Activated T-cell treated with anti-CD3 and anti-CD28 coated beads, Interleukin-2, amount 50 U/mL, for 72 hours (primary cell): ENCODE measurements at regions not wholly inside any gene's neighbourhood (a gene's known extent, or its start where the extent isn't known, plus 50 kb on each side); places are given as distances from the start of the nearest gene placed in this dataset.
"Not testable (repeated sequence)": the region's sequence is repeated elsewhere in the genome, so short reads cannot be mapped to it uniquely, and the experiment has no call there.

Experiments
- ATAC-seq, 2 donors: fragments of 150-1000 bp; cut with Tn5 transposase; replicated peaks in 1 of 2; 2 replicates each; pipeline ENCODE4 v1.10.0; 2021; ENCODE audit warnings: moderate library complexity in 2 of 2, mild to moderate bottlenecking in 1 of 2
- DNase-seq, 2 donors: peaks; one replicate each; pipeline ENCODE4 v3.0.0; 2021 to 2022; ENCODE audit warnings: mixed read lengths in 1 of 2
- H3K27ac Mint-ChIP-seq: one replicate; pipeline ENCODE4 v1.8.0; 2022; ENCODE audit warnings: mild to moderate bottlenecking, moderate library complexity, mixed read lengths
- H3K27me3 Mint-ChIP-seq: one replicate; pipeline ENCODE4 v1.8.0; 2022; ENCODE audit warnings: low read depth, mixed read lengths
- H3K36me3 Mint-ChIP-seq, 2 donors: one replicate each; pipeline ENCODE4 v1.8.0; 2022; ENCODE audit warnings: mixed read lengths in 2 of 2, mild to moderate bottlenecking in 1 of 2; ENCODE audit not compliant: insufficient read depth in 2 of 2
- H3K4me1 Mint-ChIP-seq: one replicate; pipeline ENCODE4 v1.8.0; 2022; ENCODE audit warnings: low read depth, mixed read lengths
- H3K4me3 Mint-ChIP-seq, 2 donors: one replicate each; pipeline ENCODE4 v1.8.0; 2022; ENCODE audit warnings: mild to moderate bottlenecking in 2 of 2, mixed read lengths in 2 of 2, moderate library complexity in 2 of 2
- H3K9me3 Mint-ChIP-seq, 2 donors: one replicate each; pipeline ENCODE4 v1.8.0; 2022; ENCODE audit warnings: mixed read lengths in 2 of 2

DNA sequence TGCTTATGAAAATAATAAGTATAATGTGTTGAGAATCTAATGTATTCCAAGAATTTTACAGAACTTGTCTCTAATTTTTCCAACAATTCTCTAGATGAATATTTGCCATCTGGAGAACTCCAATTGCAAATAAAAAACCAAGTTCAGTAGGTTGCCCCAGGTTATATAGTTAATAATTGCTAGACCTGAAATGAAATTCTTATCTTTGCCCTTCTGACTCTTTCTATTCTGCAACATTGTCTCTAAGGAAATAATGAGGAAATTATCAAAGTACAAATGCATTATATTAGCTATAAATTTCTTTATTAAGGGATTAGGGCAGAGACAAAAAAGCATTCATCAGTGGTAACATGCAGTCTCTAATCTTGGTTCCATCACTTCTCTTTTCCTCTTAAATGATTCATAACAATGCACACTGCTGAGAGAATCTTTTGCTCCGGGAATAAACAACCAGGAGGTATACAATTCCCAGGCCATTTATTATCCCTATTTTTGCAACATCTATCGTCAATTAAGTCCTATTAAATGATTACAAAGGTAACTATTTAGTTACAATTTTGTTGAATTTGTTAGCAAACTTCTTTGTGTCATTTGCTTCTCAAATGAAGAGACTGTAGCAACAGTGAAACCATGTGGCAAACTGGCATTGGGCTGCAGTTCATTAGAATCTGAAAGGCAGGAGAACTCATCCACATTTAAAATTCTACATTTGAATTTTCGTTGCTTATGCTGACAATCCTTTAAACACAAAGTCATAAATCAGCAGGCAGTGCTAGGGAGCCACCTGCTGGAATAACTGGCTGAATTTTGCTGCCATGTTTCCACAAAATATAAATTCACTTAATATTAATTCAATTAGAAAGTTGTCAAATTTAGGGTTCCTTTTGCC, 349.6 kb downstream of the KIF2B start:
- Mint-ChIP-seq H3K27me3 (no peaks in the 10 kb centered on the region), H3K27ac (no peak overlapping the region), H3K36me3 (no peaks in the 10 kb centered on the region), H3K9me3 (peaks cover 3 to 5% of the 10 kb centered on the region in 2 donors), H3K4me1 (no peaks in the 10 kb centered on the region), H3K4me3 (no peak overlapping the region)
- no peak for ATAC-seq
- DNase-seq = no peak

DNA sequence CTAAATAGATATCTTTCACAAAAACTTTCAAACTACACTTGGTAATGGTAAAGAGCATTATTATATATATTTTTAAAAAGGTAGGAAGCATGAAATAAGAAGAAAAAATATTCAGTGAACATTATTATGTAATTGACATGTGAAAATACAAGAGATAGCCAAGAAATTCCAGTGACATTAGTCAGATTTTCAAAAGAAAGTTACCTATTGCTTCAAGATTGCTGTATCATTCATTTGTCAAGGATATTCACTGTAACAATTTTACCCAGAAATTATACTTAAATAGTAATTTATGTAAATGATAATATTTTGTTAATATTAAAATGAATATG, 350.2 kb downstream of the KIF2B start:
- no peaks in the 10 kb centered on the region for H3K27me3 Mint-ChIP-seq
- no peaks in the 10 kb centered on the region for H3K36me3 Mint-ChIP-seq
- H3K27ac Mint-ChIP-seq = no peak overlapping the region
- ATAC-seq = no peak
- H3K4me1 Mint-ChIP-seq = no peaks in the 10 kb centered on the region
- H3K9me3 Mint-ChIP-seq = peaks cover 4 to 5% of the 10 kb centered on the region in 2 donors
- DNase-seq = no peak
- H3K4me3 Mint-ChIP-seq = no peak overlapping the region

DNA sequence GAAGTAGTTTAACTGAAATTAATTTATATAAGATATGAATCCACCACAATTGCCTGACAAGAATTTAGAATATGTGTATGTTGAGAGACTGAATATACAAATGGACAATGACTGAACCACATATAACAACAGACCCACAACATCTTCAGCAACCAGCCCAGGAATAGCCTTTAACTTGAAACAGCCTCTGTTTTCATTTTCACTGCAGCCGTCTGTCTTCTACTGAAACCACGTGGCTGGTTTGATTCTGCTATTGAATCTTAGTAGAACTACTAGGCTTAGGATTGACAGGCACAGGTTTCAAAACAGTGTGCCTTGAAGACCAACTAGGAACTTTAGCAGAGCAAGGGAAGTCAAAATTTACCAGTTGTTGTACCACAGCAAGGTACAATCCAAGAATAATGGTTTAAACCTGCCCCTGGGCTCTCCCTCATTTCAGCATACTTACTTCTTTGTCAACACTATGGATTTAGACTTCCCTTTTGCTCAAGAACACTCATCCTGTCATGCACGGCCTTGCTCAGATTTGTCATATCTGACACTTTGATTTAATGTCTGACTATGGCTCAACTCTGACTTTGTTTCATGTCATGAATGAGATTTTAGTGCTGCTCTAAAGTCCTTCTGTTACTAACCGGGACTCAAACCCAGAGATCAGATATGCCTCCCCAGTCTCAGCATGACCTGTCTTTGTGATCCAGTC, 355.0 kb downstream of the KIF2B start:
- DNase-seq (no peak), ATAC-seq (no peak)
- Mint-ChIP-seq H3K36me3 (peaks cover 0 to 3% of the 10 kb centered on the region in 2 donors), H3K4me1 (no peaks in the 10 kb centered on the region), H3K27me3 (no peaks in the 10 kb centered on the region), H3K9me3 (peaks cover 8 to 14% of the 10 kb centered on the region in 2 donors), H3K27ac (no peak overlapping the region), H3K4me3 (no peak overlapping the region)

DNA sequence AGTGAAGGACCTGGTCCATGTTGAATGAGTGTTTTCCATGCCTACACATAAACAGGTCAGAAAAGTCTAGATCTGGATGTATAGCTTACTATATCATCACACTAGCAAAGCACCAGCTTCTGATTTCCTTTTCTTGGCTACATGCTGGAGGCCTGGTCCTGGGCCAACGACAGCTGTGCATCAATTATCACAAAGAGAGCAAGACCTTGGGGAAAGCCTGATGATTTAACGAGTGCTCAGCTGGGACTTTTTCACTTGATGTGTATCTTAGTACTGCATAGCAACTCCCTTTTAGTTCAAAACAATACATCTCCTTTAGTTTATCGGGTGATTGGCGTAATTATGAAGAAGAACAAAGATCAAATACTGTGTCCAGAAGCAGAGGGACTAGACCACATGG, 358.2 kb downstream of the KIF2B start:
- Mint-ChIP-seq H3K27me3 (no peaks in the 10 kb centered on the region), H3K9me3 (peaks cover 6 to 20% of the 10 kb centered on the region in 2 donors), H3K4me3 (no peak overlapping the region), H3K4me1 (no peaks in the 10 kb centered on the region), H3K36me3 (peaks cover 0 to 3% of the 10 kb centered on the region in 2 donors), H3K27ac (no peak overlapping the region)
- ATAC-seq (no peak), DNase-seq (no peak)

DNA sequence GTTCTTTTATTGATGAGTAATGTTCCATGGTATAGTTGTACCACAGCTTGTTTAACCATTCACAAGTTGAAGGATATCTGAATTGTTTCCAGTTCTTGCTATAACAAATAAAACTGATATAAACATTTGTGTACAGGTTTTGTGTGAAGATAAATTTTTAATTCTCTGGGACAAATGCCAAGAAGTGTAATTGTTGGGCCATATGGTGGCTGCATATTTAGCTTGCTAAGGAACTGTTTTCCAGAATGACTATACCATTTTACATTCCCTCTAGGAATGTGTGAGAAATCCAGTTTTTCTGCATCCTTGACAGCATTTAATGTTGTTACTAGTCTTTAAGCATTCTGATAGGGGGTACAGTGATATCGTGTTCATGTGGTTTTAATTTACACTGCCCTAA, 368.5 kb downstream of the KIF2B start:
- H3K27ac Mint-ChIP-seq = no peak overlapping the region
- ATAC-seq (no peak), DNase-seq (no peak)
- no peak overlapping the region for H3K4me3 Mint-ChIP-seq
- H3K27me3 Mint-ChIP-seq = no peaks in the 10 kb centered on the region
- H3K4me1 Mint-ChIP-seq = no peaks in the 10 kb centered on the region
- H3K36me3 Mint-ChIP-seq = no peaks in the 10 kb centered on the region
- peaks cover 6 to 10% of the 10 kb centered on the region in 2 donors for H3K9me3 Mint-ChIP-seq

DNA sequence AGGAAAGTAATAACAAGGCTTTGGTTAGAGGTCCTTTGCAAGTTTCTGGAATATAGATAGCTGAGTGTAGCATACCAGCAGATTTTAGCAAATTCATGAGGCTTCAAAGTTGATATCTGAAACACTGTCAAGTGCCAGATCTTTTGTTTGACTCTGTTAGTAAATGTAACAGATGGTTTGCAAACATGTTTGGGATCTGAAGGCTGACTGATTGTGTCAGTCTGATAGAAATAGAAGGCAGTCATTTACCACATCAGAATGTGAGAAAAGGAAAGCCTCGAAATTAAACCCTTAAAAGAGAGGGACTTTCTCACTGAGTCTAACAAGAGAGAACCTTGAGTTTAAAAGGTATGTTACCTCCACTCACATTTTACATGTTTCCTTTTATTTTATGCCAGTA, 371.5 kb downstream of the KIF2B start:
- no peak overlapping the region for H3K4me3 Mint-ChIP-seq
- H3K9me3 Mint-ChIP-seq = peaks cover 7% of the 10 kb centered on the region in 2 donors
- H3K36me3 Mint-ChIP-seq = no peaks in the 10 kb centered on the region
- DNase-seq (no peak), ATAC-seq (no peak)
- no peaks in the 10 kb centered on the region for H3K27me3 Mint-ChIP-seq
- no peak overlapping the region for H3K27ac Mint-ChIP-seq
- no peaks in the 10 kb centered on the region for H3K4me1 Mint-ChIP-seq

DNA sequence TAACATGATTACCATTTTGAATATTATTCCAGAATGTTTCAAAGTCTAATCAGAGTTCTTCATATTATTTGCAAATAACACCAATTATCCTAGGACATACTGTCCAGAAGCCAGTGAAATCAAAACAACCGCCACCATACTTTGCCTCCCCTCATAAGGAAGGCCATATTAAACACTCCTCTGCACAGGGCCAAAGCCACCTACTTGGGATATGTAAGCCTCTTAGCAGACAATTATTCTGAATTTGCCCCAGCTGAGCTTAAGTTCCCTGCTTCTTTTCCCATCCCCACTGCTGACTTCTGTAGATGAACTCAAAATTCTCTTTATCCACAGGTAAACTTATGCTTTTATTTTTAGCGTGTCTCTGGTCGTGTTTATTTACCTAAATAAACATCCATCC, 374.0 kb downstream of the KIF2B start:
- Mint-ChIP-seq H3K4me1 (no peaks in the 10 kb centered on the region), H3K27me3 (no peaks in the 10 kb centered on the region), H3K36me3 (no peaks in the 10 kb centered on the region), H3K4me3 (no peak overlapping the region), H3K9me3 (peaks cover 5% of the 10 kb centered on the region in 2 donors), H3K27ac (no peak overlapping the region)
- ATAC-seq = no peak
- DNase-seq = no peak

DNA sequence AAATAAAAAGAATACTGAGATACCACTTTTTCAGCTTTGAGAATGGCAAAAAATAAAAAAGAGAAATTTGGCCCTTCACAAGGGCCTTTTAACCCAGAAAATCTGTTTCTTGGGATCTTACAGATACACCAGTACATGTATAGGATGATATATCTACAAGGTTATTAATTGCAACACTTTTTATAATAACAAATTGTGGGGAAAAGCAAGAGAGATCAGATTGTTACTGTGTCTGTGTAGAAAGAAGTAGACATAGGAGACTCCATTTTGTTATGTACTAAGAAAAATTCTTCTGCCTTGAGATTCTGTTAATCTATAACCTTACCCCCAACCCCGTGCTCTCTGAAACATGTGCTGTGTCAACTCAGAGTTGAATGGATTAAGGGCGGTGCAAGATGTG, 378.7 kb downstream of the KIF2B start:
- not testable (repeated sequence) for DNase-seq, ATAC-seq, H3K4me1 Mint-ChIP-seq, H3K9me3 Mint-ChIP-seq, H3K4me3 Mint-ChIP-seq, H3K27me3 Mint-ChIP-seq, H3K36me3 Mint-ChIP-seq, H3K27ac Mint-ChIP-seq

DNA sequence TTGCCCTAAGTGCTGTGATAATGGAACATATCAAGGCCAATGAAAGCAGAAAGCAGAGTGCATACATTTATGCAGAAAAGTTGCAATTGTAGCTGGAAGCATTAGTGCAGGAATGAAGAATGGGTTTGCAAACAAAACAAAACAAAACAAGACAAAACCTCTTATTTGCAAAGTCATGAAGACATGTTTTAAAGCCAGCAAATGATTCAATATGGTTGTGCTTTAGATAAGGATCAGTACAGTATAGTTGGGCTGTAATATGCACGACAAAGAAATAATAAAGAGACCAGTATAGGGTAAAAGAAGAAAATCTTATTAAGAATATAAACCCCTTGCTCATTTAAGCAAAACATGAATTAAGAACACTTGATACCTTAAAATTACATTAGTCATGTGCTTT, 398.1 kb downstream of the KIF2B start:
- no peak for DNase-seq

DNA sequence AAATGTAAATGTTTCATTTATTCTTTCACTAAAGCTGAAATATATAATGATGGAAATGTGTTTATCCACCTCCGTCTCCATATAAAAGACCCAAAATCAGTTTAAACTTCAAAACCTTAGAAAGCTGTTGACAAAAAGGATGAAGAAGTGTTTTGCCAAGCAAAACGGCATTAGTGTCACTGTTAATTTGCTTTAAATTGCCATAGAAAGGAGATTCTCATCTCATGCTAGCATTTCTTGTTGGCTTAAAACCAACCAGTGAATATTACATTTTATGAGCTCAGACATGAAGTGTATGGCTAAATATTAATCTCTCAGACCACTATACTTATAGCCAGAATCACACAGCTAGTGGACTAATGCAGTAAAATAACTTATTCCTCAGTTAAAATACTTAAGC, 398.8 kb downstream of the KIF2B start:
- H3K27me3 Mint-ChIP-seq = no peaks in the 10 kb centered on the region
- no peak overlapping the region for H3K4me3 Mint-ChIP-seq
- no peak overlapping the region for H3K27ac Mint-ChIP-seq
- no peak for DNase-seq
- H3K9me3 Mint-ChIP-seq = peaks cover 0 to 3% of the 10 kb centered on the region in 2 donors
- no peaks in the 10 kb centered on the region for H3K36me3 Mint-ChIP-seq
- no peaks in the 10 kb centered on the region for H3K4me1 Mint-ChIP-seq
- ATAC-seq = no peak

More for the DNA sequence above, 398.1 kb downstream of the KIF2B start:
- H3K4me1 Mint-ChIP-seq = no peaks in the 10 kb centered on the region
- H3K36me3 Mint-ChIP-seq = no peaks in the 10 kb centered on the region
- no peaks in the 10 kb centered on the region for H3K27me3 Mint-ChIP-seq
- peaks cover 0 to 3% of the 10 kb centered on the region in 2 donors for H3K9me3 Mint-ChIP-seq
- no peak overlapping the region for H3K27ac Mint-ChIP-seq
- ATAC-seq = no peak
- no peak overlapping the region for H3K4me3 Mint-ChIP-seq

DNA sequence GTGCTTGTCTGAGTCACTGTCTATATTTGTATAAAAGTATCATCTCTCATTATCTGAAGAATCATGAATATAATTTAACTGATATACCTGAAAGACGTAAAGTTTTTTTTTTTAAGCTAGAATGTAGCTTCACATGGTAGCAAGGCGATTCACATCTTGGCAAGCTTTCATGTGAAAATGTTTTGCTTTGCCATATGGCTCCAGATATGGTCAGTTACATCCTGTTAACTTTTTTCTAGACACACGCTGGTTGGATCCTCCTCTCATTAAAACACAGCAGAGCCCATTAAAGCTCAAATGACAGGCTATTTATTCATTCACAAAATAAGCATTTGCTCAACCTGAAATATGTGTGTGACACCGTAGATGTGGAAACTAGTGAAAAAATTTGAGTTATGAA, 412.8 kb downstream of the KIF2B start:
- DNase-seq (no peak), ATAC-seq (no peak)
- Mint-ChIP-seq H3K4me1 (no peaks in the 10 kb centered on the region), H3K36me3 (no peaks in the 10 kb centered on the region), H3K27me3 (no peaks in the 10 kb centered on the region), H3K4me3 (no peak overlapping the region), H3K27ac (no peak overlapping the region), H3K9me3 (peaks cover 2 to 5% of the 10 kb centered on the region in 2 donors)

DNA sequence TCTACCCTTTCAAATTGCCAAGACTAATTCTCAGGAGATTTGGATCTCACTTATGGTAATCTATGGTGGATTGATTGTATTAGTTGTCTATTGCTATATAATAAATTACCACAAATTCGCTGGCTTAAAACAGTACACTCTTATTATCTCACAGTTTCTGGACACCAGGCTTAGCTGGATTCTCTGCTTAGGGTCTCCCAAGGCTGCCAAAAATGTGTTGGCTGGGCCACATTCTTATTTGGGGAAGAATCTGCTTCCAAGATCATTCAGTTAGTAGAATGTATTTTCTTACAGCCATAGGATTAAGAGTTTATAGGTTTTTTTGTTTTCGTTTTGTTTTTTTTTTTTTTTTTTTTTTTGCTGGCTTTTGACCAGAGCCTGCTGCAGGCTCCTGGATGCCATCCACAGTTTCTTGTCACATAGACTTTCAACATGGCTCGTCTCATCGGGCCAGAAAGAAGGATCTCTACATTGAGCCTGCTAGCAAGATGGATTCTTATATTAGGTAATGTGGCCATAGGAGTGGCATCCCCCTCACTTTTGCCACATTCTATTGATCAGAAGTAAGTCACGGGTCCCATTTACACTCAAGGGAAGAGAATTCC, 415.3 kb downstream of the KIF2B start:
- DNase-seq = no peak
- Mint-ChIP-seq H3K27me3 (no peaks in the 10 kb centered on the region), H3K27ac (no peak overlapping the region), H3K9me3 (peaks cover 4 to 7% of the 10 kb centered on the region in 2 donors), H3K4me1 (no peaks in the 10 kb centered on the region), H3K4me3 (no peak overlapping the region), H3K36me3 (no peaks in the 10 kb centered on the region)
- ATAC-seq = no peak

DNA sequence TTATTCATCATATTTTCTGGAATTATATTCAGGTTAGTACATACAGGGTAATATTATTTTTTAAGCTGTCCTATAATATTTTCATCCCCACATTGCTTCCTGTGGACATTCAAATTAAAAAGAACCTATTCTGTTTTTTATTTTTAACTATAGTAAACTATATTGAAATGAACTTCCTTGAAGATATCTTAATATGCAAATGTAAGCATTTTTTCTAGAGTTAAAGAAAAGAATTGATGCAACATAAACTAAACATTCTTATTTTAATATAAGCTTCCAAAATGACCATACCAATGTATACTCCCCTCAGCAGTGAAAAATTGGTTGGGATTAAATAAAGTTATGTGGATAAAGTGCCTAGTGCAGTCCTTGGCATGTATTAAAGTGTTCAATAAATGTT, 416.6 kb downstream of the KIF2B start:
- Mint-ChIP-seq H3K27me3 (no peaks in the 10 kb centered on the region), H3K4me3 (no peak overlapping the region), H3K27ac (no peak overlapping the region), H3K36me3 (no peaks in the 10 kb centered on the region), H3K9me3 (peaks cover 4% of the 10 kb centered on the region in 2 donors), H3K4me1 (no peaks in the 10 kb centered on the region)
- no peak for DNase-seq
- no peak for ATAC-seq
